Activated CD4-positive, alpha-beta T cell treated with anti-CD3 and anti-CD28 coated beads, Interleukin-2, amount 50 U/mL, for 16 hours (primary cell): ENCODE measurements at regions not wholly inside any gene's neighbourhood (a gene's known extent, or its start where the extent isn't known, plus 50 kb on each side); places are given as distances from the start of the nearest gene placed in this dataset.

Experiments
- DNase-seq: peaks from one replicate; pipeline ENCODE4 v3.0.0-alpha.2; 2020

- DNase-seq, result no peak
These were observed 690.7 kb upstream of the PCDH15 start for GRCh38 chr10:55491712-55492111.

GRCh38 chr10:55485827-55486226 lies 684.8 kb upstream of the PCDH15 start:
- DNase-seq, result no peak

- peak; percentile 1 for DNase-seq
These were observed 675.1 kb upstream of the PCDH15 start for GRCh38 chr10:55476129-55476528.

DNA sequence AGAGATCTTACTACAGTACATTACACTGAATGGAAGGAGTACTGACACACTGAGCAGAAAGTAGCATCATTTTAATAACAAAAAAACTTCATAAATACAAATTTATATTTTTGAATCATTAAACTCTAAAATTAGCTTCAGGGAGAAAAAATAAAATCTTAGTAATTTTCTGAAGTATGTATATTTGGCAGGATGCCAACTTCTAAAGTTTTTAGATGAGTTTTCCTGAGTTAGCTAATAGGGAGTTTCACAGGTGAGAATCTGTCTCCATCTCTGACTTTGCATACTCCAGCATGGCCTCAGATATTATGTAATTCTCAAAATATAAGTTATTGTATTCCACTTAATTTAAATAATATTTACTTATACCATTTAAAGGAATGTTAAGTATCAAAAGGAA lies 673.2 kb upstream of the PCDH15 start:
- no peak for DNase-seq

- DNase-seq, result no peak
These were observed 669.8 kb upstream of the PCDH15 start for GRCh38 chr10:55470840-55471239.

- DNase-seq, result no peak
These were observed 665.9 kb upstream of the PCDH15 start for GRCh38 chr10:55466806-55467504.

GRCh38 chr10:55464083-55464482 lies 663.1 kb upstream of the PCDH15 start:
- DNase-seq, result no peak

GRCh38 chr10:55460008-55460407 lies 659.0 kb upstream of the PCDH15 start:
- no peak for DNase-seq

GRCh38 chr10:55449981-55450380 lies 649.0 kb upstream of the PCDH15 start:
- no peak for DNase-seq

DNA sequence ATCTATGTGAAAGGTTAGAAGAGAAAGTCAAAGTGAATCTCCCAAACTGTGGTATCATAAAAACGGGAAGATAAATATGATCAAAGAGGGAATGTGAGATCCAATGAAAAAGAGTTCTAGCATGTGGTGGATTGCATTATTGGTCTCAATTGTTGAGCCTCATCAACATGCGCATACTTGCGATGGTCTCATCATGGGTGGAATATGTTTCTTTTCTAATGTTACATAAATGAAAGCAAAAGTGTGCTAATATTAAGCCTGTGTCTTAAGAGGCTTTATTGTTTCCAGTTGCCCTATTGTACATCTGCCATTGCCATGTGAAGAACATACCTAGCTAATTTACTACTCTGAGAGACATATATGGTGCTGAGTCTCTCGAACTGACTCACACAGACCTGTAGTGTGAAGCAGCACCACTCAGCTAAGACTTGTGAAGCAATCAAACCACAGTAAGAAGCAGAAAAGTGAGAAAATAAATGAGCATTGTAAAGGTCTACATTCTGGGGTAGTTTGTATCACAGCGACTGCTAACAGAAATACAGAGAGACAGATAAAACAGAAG lies 645.5 kb upstream of the PCDH15 start:
- DNase-seq, result no peak

- DNase-seq, result no peak
These were observed 640.7 kb upstream of the PCDH15 start for GRCh38 chr10:55441777-55442176.

DNA sequence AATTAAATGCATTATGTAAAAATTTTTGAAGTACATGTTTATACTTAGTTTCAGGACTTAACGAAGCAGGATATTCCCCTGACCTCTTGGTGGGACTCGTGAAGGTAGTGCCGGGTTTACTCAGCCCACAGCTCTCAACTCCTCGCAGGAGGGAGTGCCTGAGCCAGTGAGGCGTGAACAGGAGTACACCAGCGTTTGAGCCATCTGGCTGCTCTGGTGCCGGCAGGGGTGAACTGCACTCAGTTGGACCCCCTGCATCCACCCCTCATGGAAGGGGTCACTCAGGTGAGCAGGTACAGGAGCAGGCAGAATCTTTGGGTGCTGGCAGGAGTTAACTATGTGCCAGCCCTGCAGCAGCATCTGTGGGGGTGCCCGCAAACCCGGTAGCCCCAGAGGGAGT lies 625.1 kb upstream of the PCDH15 start:
- no peak for DNase-seq

DNA sequence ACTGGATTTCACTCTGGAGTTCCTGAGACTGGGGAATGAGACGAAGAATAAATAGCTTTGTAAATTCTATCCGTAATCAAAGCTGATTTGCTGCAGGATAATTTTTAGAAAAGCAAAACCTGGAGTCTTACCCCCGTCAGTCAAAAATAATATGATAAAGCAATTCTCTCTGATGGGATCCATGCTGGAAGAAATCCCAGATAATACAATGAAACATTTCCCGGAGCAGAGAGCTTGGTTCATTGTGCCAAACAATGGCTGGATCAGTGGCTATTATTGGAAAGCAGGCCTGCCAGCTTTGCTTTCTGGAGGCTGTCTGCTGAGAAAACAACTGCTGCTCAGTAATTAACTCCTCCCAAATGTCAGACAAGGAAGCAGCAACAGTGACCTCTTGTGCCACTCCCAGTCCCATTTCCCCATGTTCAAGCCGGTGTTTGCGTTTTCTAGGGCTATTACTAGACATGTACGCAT lies 609.4 kb upstream of the PCDH15 start:
- DNase-seq, result no peak

- DNase-seq, result no peak
These were observed 603.1 kb upstream of the PCDH15 start for GRCh38 chr10:55404094-55404493.

- DNase-seq, result no peak
These were observed 599.2 kb upstream of the PCDH15 start for GRCh38 chr10:55400075-55400849.

DNA sequence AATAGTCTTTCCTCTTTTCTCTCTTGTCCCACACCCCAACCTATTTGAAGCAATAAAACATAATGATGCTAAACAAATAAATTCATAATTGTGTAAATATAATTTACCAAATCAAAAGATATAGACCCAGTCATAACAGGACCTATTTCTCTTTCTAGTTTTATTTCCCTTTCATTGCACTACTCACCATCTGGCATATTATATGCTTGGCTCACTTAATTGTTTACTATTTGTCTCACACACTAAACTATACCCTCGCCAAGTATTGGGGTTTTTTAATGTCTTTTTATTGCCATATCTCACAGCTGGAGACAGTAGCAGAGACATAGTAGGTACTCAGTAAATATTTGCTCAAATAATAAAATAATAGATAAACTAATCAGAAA lies 597.5 kb upstream of the PCDH15 start:
- no peak for DNase-seq

DNA sequence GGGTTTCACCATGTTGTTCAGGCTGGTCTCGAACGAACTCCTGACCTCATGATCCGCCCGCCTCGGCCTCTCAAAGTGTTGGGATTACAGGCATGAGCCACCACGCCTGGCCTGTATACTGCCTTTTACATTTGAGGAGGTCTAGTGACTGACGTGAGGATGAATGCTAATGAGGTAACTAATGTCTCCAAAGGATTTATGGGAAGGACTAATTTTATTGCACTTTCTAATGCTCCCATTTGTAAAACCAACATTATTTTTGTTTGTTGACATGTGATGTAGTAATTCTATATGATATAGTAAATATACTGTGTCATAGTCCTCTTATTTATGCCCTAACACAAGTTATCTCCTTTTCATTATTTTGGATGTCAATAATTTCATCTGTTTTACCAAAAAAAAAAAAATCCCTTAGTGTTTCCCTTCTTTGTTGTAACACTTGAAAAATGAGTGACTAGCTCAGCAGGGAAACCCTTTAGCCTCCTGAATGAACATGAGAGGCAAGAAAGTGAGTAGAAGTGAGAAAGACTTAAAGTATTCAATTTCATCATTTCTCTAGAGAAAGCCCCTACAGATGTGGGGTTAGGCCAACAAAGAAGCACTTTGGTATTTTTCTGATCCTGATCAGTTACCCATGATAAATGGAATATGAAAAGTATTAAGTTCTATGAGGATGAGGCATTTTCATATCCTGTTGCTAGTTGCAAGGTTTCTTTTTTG lies 596.9 kb upstream of the PCDH15 start:
- DNase-seq, result no peak

- DNase-seq, result no peak
These were observed 577.2 kb upstream of the PCDH15 start for GRCh38 chr10:55378196-55378595.

DNA sequence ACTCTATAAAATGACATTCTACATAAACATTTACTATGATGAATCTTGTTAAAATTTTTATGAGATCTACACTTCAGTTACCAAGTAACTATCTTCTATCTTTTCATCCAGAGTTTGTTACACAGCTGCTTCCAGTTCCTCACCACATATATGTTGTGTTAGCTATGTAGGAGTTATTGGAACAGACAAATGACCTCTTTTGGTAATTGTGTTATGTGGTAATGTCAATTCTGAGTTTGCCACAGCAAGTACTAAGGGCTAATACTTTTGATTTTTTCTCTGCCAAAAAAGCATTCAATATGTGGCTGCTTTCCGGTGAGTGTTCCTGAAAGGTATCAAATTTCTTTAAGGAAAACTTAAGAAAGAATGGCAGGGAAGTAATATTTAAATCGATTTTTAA lies 573.9 kb upstream of the PCDH15 start:
- no peak for DNase-seq

DNA sequence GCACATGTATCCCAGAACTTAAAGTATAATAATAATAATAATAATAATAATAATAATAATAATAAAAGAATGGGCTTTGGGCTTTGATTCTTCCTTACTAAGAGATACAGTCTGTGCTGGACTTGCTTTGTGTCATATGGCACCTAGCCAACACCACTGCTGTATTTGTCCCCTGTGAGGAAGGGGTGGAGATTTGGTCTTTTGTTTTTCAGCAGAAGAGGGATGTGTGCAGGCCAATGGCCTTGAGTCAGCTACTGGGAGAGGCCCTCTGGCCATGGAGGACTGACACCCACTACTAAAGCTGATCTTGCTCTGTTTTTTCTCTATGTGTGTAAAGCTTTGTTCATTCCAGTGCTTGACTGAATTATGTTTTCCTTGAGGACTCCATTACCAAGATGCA lies 573.0 kb upstream of the PCDH15 start:
- no peak for DNase-seq

GRCh38 chr10:55369670-55370420 lies 568.8 kb upstream of the PCDH15 start:
- no peak for DNase-seq

DNA sequence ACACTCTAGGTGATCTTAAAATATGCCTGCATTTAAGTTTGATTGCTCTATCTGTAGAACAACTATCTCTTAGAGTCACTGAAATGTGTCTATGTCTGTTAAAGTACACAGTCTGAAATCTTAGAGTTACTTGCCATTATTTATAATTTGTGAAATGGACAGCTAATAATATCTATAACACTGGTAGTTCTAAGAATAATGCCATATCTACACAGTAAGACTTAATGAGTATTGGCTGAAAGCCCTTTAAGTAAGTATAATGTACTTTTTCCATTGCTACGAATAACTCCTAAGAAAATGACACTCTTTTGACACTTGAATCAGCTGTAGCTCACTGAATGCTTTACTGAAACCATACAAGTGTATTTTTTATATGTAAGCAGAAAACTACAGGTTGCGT lies 567.4 kb upstream of the PCDH15 start:
- DNase-seq, result no peak

GRCh38 chr10:55367555-55367954 lies 566.5 kb upstream of the PCDH15 start:
- no peak for DNase-seq
